ENCODE measurements at regions not wholly inside any gene's neighbourhood (a gene's known extent, or its start where the extent isn't known, plus 50 kb on each side); places are given as distances from the start of the nearest gene placed in this dataset.
A peak's percentile ranks its signal among the peaks of the same experiment; 100 is the strongest.

GRCh38 chr9:126228111-126228780 lies 98.4 kb upstream of the MVB12B start:
- peak; percentile 16 for ATAC-seq
- TF ChIP-seq OSR1 (CRISPR knock-in tag; IDR thresholded peaks at IDR 0.05) = no peak
- TF ChIP-seq ISL1 (CRISPR knock-in tag; IDR thresholded peaks at IDR 0.05) = no peak
- TF ChIP-seq ZFP3 (CRISPR knock-in tag; IDR thresholded peaks at IDR 0.05) = no peak
- TF ChIP-seq ZNF70 (CRISPR knock-in tag; IDR thresholded peaks at IDR 0.05) = no peak
- no peak for TF ChIP-seq TSHZ2 (CRISPR knock-in tag; IDR thresholded peaks at IDR 0.05)
- TF ChIP-seq ZFP30 (CRISPR knock-in tag; IDR thresholded peaks at IDR 0.05) = no peak
- TF ChIP-seq TCF4 (CRISPR knock-in tag; IDR thresholded peaks at IDR 0.05; ENCODE audit: borderline replicate concordance) = no peak
- no peak for TF ChIP-seq ESRRG (CRISPR knock-in tag; IDR thresholded peaks at IDR 0.05)
- TF ChIP-seq GLIS3 (CRISPR knock-in tag; IDR thresholded peaks at IDR 0.05) = no peak
- no peak for TF ChIP-seq POU6F1 (CRISPR knock-in tag; IDR thresholded peaks at IDR 0.05; ENCODE audit: borderline replicate concordance, low read depth)
- TF ChIP-seq SNAI2 (CRISPR knock-in tag; IDR thresholded peaks at IDR 0.05) = no peak
- no peak for TF ChIP-seq ARNTL (CRISPR knock-in tag; IDR thresholded peaks at IDR 0.05; ENCODE audit: borderline replicate concordance, low read depth)

- peak; percentile 98 for ATAC-seq
Measured at GRCh38 chr9:126228781-126229444, 97.7 kb upstream of the MVB12B start.

GRCh38 chr9:126229501-126229900 lies 97.1 kb upstream of the MVB12B start:
- ATAC-seq = no peak
- TF ChIP-seq SNAI2 (CRISPR knock-in tag; IDR thresholded peaks at IDR 0.05) = no peak
- no peak for TF ChIP-seq CSDC2 (CRISPR knock-in tag; IDR thresholded peaks at IDR 0.05)
- TF ChIP-seq CSRNP3 (CRISPR knock-in tag; IDR thresholded peaks at IDR 0.05) = no peak
- no peak for TF ChIP-seq GLIS3 (CRISPR knock-in tag; IDR thresholded peaks at IDR 0.05)
- TF ChIP-seq TSHZ2 (CRISPR knock-in tag; IDR thresholded peaks at IDR 0.05) = no peak
- no peak for TF ChIP-seq CREB5 (CRISPR knock-in tag; IDR thresholded peaks at IDR 0.05; ENCODE audit: low read depth)
- TF ChIP-seq TOX (CRISPR knock-in tag; IDR thresholded peaks at IDR 0.05; ENCODE audit: borderline replicate concordance) = no peak
- no peak for TF ChIP-seq ISL1 (CRISPR knock-in tag; IDR thresholded peaks at IDR 0.05)
- no peak for TF ChIP-seq ARNTL (CRISPR knock-in tag; IDR thresholded peaks at IDR 0.05; ENCODE audit: borderline replicate concordance, low read depth)
- no peak for TF ChIP-seq RARB (CRISPR knock-in tag; IDR thresholded peaks at IDR 0.05)
- TF ChIP-seq ZNF8 (CRISPR knock-in tag; IDR thresholded peaks at IDR 0.05) = no peak
- TF ChIP-seq BACH2 (CRISPR knock-in tag; IDR thresholded peaks at IDR 0.05; ENCODE audit: borderline replicate concordance) = no peak
- TF ChIP-seq ESRRG (CRISPR knock-in tag; IDR thresholded peaks at IDR 0.05) = no peak
- TF ChIP-seq OSR1 (CRISPR knock-in tag; IDR thresholded peaks at IDR 0.05) = no peak
- TF ChIP-seq ZC3H10 (CRISPR knock-in tag; IDR thresholded peaks at IDR 0.05) = no peak
- no peak for TF ChIP-seq PPARA (CRISPR knock-in tag; IDR thresholded peaks at IDR 0.05; ENCODE audit: borderline replicate concordance)

More at GRCh38 chr9:126228781-126229444, 97.7 kb upstream of the MVB12B start:
- no peak for TF ChIP-seq CSDC2 (CRISPR knock-in tag; IDR thresholded peaks at IDR 0.05)
- no peak for TF ChIP-seq ZC3H10 (CRISPR knock-in tag; IDR thresholded peaks at IDR 0.05)
- TF ChIP-seq PATZ1 (CRISPR knock-in tag; IDR thresholded peaks at IDR 0.05; ENCODE audit: borderline replicate concordance) = no peak
- no peak for TF ChIP-seq ZNF565 (CRISPR knock-in tag; conservative IDR thresholded peaks at IDR 0.05; ENCODE audit: low read depth)
- no peak for TF ChIP-seq SNAI2 (CRISPR knock-in tag; IDR thresholded peaks at IDR 0.05)
- no peak for TF ChIP-seq ZFP3 (CRISPR knock-in tag; IDR thresholded peaks at IDR 0.05)
- no peak for TF ChIP-seq ISL1 (CRISPR knock-in tag; IDR thresholded peaks at IDR 0.05)
